ENCODE measurements at regions not wholly inside any gene's neighbourhood (a gene's known extent, or its start where the extent isn't known, plus 50 kb on each side); places are given as distances from the start of the nearest gene placed in this dataset.

DNA sequence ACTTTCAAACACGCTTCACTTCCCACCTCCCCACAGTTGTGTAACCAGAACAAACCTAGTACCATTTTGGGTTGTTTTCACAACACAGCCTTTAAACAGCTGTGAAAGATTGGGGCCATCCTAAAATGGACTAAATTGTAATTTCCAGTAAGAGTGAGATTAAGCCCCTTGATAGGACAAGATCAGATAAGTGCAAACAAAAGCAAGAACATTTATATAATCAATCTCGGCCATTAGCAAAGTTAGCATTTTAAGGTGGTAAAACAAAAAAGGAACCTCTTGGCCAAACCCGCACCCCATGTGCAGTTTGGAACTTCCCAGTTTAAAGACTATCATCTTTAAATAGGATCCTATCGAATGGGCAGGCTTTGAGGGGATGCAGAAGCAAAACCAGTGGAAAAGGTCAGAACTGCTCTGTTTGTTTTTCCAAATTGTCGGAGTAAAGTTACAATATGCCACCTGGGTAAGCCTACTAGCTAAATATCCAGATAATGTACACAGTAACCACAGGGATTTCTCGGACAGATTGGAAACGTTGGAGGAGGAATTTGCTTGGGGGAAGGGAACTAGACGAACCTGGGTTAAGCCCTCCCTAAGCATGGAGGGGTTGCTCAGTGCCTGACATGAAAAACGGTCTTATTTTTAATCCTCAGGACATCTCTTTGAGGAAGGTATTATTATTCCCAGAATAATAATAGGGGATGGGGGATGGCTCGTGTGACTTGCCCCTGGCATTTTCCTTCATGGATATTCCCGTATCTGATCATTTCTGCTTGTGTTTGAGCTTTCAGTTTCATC is 159.8 kb upstream of the SALL4 start:
- in situ Hi-C loops (cut with MboI; ENCODE audit: low sequenced_read_pairs in 4 of 4): no loop called here
- no peak overlapping the region for H3K27ac ChIP-seq
- intact Hi-C loops (cut with DNase I; ENCODE audit: low total_unique reads): no loop called here
- H3K9me3 ChIP-seq: no peaks in the 10 kb centered on the region
- H3K27me3 ChIP-seq: no peaks in the 10 kb centered on the region
- no peak for TF ChIP-seq POLR2A (IDR thresholded peaks at IDR 0.05)
- TF ChIP-seq, protein P1, sequence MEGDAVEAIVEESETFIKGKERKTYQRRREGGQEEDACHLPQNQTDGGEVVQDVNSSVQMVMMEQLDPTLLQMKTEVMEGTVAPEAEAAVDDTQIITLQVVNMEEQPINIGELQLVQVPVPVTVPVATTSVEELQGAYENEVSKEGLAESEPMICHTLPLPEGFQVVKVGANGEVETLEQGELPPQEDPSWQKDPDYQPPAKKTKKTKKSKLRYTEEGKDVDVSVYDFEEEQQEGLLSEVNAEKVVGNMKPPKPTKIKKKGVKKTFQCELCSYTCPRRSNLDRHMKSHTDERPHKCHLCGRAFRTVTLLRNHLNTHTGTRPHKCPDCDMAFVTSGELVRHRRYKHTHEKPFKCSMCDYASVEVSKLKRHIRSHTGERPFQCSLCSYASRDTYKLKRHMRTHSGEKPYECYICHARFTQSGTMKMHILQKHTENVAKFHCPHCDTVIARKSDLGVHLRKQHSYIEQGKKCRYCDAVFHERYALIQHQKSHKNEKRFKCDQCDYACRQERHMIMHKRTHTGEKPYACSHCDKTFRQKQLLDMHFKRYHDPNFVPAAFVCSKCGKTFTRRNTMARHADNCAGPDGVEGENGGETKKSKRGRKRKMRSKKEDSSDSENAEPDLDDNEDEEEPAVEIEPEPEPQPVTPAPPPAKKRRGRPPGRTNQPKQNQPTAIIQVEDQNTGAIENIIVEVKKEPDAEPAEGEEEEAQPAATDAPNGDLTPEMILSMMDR (IDR thresholded peaks at IDR 0.05 in 4 of 5, conservative IDR thresholded peaks at IDR 0.05 in 1 of 5): no peak
- DNase-seq: no peak
- H3K4me3 ChIP-seq: no peak overlapping the region
- ATAC-seq: no peak
- no peaks in the 10 kb centered on the region for H3K4me1 ChIP-seq
- H3K36me3 ChIP-seq: no peaks in the 10 kb centered on the region

DNA sequence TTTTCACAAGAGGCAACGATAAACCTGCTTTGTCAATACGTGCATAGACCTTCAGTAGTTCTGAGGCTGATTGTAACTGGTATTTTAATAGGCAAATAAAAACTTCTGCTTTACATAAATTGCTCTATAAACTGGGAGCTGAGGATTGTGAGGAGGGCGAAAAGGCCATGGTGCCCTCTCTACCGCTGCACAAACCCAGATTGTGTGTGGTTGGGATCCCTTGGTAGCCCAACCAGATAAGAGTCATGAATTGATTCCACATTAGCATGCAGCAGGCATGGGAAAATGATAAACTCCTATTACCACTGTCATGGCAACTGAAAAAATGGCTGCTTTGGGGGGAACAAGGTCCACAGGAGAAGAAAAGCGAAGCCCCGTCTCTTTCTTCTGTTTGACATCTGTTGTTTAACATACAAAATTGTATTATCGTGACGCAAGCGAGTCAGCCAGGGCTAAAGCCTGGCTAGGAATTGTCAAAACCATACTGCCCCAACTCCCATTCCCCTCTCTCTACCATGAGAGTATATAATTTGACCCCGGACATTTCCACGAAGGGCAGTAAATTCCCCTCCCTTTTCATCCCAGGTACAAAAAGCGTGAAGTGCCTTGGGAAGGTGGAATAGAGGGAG is 157.8 kb upstream of the SALL4 start:
- no peak overlapping the region for H3K4me3 ChIP-seq
- H3K4me1 ChIP-seq: no peaks in the 10 kb centered on the region
- intact Hi-C loops (cut with DNase I; ENCODE audit: low total_unique reads): no loop called here
- H3K27me3 ChIP-seq: no peaks in the 10 kb centered on the region
- in situ Hi-C loops (cut with MboI; ENCODE audit: low sequenced_read_pairs in 4 of 4): no loop called here
- no peaks in the 10 kb centered on the region for H3K9me3 ChIP-seq
- no peaks in the 10 kb centered on the region for H3K36me3 ChIP-seq
- no peak for ATAC-seq
- TF ChIP-seq POLR2A (IDR thresholded peaks at IDR 0.05): no peak
- TF ChIP-seq, protein P1 (IDR thresholded peaks at IDR 0.05 in 4 of 5, conservative IDR thresholded peaks at IDR 0.05 in 1 of 5): no peak
- no peak for DNase-seq
- no peak overlapping the region for H3K27ac ChIP-seq

DNA sequence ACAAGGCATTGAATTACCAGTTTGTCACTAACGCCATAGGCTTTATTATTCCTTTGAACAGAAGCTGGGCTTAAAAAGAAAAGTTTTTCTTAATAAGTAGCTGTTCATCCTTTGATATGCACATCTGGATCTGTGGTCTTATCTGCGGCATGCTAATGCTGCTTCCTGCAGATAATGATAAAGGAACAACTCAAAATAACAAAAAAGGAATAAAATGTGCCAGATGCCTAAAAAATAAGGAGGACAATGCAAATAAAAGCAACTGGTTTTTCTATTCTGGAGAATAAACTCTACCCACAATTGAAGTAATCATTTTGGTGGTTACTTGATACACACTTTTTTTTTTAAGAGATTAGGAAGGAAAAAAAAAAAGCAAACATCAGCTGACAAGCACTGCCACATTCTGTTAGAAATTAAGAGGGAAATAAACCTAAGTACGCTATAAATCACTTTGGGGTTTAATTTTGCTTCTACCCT is 156.8 kb upstream of the SALL4 start:
- H3K27me3 ChIP-seq: no peaks in the 10 kb centered on the region
- TF ChIP-seq, protein P1 (IDR thresholded peaks at IDR 0.05 in 4 of 5, conservative IDR thresholded peaks at IDR 0.05 in 1 of 5): no peak
- TF ChIP-seq POLR2A (IDR thresholded peaks at IDR 0.05): no peak
- H3K4me3 ChIP-seq: no peak overlapping the region
- H3K27ac ChIP-seq: no peak overlapping the region
- no peak for ATAC-seq
- no peaks in the 10 kb centered on the region for H3K4me1 ChIP-seq
- intact Hi-C loops (cut with DNase I; ENCODE audit: low total_unique reads) (no loop called here), in situ Hi-C loops (cut with MboI; ENCODE audit: low sequenced_read_pairs in 4 of 4) (no loop called here)
- DNase-seq: no peak
- H3K36me3 ChIP-seq: no peaks in the 10 kb centered on the region
- no peaks in the 10 kb centered on the region for H3K9me3 ChIP-seq

DNA sequence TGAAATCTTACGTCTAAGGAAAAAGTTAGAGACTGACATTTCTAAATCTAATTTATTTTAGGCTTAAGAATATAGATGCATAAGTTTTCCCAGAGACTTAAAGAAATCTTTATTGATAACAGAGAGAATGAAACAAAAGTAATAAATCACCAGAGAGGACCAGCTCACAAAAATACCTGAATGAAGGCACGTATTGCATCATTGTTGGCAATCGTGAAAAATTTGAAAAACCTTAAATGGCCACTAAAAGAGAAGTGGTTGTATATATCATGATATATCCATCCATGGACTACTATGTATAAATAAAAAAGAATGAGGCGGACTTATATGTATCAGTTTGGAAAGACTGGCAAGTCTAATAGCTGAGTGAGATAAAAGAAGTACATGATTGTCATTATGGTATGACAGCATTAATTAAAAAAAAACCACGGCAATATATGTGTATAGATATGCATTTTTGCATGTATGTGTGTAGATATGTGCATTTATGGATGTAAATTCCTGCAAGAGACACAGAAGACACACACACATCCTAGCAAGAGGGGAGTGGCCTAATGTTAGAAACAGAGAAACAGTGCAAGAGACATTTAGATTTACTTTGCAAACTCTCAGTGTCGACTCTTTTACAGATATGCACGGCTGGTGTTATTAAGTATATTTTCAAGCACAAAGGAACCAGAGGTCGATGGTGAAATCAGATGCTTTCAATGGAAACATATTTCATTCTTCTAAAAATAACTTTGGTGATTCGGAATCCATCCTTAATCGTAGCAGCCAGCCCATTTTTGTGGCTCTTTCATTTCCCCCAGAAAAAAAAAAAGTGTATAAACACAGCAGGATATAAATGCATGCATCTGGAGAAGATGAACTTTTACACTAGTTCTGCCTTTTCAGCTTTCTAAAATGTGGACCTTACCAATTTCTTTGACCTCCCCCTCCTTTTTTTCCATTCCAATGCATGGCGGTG is 156.1 kb upstream of the SALL4 start:
- no peak overlapping the region for H3K27ac ChIP-seq
- no peaks in the 10 kb centered on the region for H3K4me1 ChIP-seq
- ATAC-seq (no peak), DNase-seq (no peak)
- H3K27me3 ChIP-seq: no peaks in the 10 kb centered on the region
- intact Hi-C loops (cut with DNase I; ENCODE audit: low total_unique reads) (no loop called here), in situ Hi-C loops (cut with MboI; ENCODE audit: low sequenced_read_pairs in 4 of 4) (no loop called here)
- no peak for TF ChIP-seq POLR2A (IDR thresholded peaks at IDR 0.05)
- TF ChIP-seq, protein P1 (IDR thresholded peaks at IDR 0.05 in 4 of 5, conservative IDR thresholded peaks at IDR 0.05 in 1 of 5): no peak
- H3K9me3 ChIP-seq: no peaks in the 10 kb centered on the region
- H3K36me3 ChIP-seq: no peaks in the 10 kb centered on the region
- H3K4me3 ChIP-seq: no peak overlapping the region
